ENCODE measurements at regions not wholly inside any gene's neighbourhood (a gene's known extent, or its start where the extent isn't known, plus 50 kb on each side); places are given as distances from the start of the nearest gene placed in this dataset.

DNA sequence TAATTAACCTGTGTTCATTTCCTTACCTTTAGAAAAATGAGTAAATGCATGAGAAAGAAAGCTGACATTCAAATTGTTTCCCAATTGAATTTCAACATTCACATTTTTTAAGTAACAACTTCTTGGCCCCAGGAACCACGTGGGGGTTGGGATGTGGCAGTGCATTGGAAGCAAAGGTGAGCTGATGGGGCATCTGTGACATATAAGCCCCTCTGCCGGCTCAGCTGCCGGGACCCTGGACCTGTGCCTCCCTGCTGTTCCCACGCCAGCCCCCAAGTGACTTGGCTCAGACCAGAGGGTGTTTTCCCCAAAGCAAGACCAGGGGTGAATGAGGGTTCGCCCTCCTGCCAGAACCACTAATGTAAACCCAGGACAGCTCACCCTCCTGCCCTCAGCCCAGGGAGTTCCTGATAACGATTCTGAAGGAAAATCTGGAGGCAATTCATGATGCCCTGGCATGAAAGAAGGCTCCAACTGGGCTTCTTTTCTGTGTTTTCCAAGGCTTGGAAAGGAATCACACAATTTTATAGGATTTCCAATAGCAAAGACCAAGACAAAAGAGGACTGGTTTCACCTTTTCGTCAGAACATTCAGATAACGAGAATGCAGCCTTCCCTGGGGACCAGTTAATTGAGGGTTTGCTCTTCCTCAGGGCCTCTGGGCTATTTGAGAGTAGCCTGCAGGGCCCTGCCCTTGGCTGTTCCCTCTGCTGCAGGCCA, 193.2 kb upstream of the TWIST2 start:
- no peak for DNase-seq (ENCODE audit: low read depth)
- no peak overlapping the region for H3K4me3 ChIP-seq (replicated peaks; ENCODE audit: low read depth, low read length)
- TF ChIP-seq, protein P1, sequence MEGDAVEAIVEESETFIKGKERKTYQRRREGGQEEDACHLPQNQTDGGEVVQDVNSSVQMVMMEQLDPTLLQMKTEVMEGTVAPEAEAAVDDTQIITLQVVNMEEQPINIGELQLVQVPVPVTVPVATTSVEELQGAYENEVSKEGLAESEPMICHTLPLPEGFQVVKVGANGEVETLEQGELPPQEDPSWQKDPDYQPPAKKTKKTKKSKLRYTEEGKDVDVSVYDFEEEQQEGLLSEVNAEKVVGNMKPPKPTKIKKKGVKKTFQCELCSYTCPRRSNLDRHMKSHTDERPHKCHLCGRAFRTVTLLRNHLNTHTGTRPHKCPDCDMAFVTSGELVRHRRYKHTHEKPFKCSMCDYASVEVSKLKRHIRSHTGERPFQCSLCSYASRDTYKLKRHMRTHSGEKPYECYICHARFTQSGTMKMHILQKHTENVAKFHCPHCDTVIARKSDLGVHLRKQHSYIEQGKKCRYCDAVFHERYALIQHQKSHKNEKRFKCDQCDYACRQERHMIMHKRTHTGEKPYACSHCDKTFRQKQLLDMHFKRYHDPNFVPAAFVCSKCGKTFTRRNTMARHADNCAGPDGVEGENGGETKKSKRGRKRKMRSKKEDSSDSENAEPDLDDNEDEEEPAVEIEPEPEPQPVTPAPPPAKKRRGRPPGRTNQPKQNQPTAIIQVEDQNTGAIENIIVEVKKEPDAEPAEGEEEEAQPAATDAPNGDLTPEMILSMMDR (IDR thresholded peaks at IDR 0.05; ENCODE audit: low read length, missing control alignments) = no peak

GRCh38 chr2:238655198-238655860, 192.6 kb upstream of the TWIST2 start:
- no peak overlapping the region for H3K4me3 ChIP-seq (replicated peaks; ENCODE audit: low read depth, low read length)
- TF ChIP-seq, protein P1 (IDR thresholded peaks at IDR 0.05; ENCODE audit: low read length, missing control alignments) = no peak

DNA sequence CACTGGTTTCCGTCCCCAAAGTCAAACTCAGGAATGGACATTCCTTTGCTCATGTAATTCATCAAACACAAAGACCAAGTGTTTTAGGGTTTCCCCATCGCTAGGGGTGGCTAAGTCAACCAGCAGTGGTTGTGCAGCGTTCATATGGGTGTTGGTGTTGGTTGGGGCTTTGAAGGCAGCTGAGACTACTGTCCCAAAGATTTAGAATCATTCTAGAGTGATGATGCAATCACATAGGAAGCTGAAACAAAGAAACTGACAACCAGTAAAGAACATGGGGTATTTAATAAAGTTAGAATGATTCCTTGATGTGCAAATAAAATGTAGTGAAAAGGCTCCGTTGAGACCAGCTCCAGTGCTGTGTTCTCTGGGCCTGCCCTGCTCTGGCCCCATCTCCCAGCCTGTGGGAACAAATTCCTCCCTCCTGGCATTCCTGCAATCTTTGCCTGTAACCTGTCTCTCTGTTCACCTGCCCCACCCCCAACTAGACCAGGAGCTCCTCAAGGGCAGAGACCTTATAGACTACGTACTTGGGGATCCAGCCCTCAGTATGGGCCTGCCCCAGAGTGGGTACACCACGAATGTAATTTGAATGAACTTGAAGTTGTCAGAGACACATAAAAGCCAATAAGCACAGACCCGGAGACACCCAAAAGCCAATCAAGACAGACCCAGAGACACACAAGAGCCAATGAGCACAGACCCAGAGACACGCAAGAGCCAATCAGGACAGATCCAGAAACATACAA, 191.7 kb upstream of the TWIST2 start:
- TF ChIP-seq, protein P1 (IDR thresholded peaks at IDR 0.05; ENCODE audit: low read length, missing control alignments) = no peak
- H3K4me3 ChIP-seq (replicated peaks; ENCODE audit: low read depth, low read length) = no peak overlapping the region
- DNase-seq (ENCODE audit: low read depth) = no peak

More at GRCh38 chr2:238655198-238655860, 192.6 kb upstream of the TWIST2 start:
- no peak for DNase-seq (ENCODE audit: low read depth)

GRCh38 chr2:238657132-238658053, 190.5 kb upstream of the TWIST2 start:
- no peak for DNase-seq (ENCODE audit: low read depth)
- TF ChIP-seq, protein P1 (IDR thresholded peaks at IDR 0.05; ENCODE audit: low read length, missing control alignments) = no peak
- H3K4me3 ChIP-seq (replicated peaks; ENCODE audit: low read depth, low read length) = no peak overlapping the region

DNA sequence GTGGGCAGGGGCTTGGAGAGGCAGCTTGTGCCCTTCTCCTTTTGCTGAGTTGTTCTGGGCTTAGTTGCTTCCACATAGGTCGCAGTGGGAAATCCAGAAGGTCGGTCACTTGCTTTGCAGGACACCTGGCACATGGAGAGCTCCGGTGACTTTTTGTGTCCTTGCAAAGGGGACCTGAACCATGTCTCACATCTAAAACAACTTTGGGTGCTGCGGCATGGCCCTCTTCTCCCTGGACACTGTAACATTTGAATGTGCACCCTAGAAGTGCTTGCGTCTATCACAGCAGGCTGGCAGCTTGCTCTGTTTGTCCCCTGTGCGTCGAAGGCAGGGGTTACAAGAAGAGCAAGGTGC, 189.9 kb upstream of the TWIST2 start:
- H3K4me3 ChIP-seq (replicated peaks; ENCODE audit: low read depth, low read length) = no peak overlapping the region
- DNase-seq (ENCODE audit: low read depth) = no peak
- TF ChIP-seq, protein P1 (IDR thresholded peaks at IDR 0.05; ENCODE audit: low read length, missing control alignments) = no peak

DNA sequence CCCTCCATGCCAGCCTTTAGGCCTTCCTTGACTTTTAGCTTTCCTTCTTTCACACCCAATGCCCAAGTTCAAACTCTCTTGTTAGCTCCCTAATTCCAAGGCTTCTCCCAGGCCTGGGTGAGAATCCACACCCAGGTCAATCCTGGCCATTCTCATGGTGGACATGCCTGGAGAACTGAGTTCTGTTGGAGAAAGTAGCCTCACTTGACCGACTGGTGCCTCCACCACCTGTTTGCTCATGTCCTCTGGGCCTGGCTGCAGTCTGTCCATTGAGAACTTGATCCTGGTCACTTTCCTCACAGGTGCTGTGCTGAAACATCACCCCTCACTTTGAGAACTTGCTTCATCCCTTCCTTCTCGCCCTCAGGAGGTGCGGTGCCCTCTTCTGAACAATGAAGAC, 189.1 kb upstream of the TWIST2 start:
- H3K4me3 ChIP-seq (replicated peaks; ENCODE audit: low read depth, low read length) = no peak overlapping the region
- no peak for DNase-seq (ENCODE audit: low read depth)

More for the DNA sequence above, 189.1 kb upstream of the TWIST2 start:
- TF ChIP-seq, protein P1 (IDR thresholded peaks at IDR 0.05; ENCODE audit: low read length, missing control alignments) = no peak
